Peyer's patch (tissue), 4 donors: ENCODE measurements at regions not wholly inside any gene's neighbourhood (a gene's known extent, or its start where the extent isn't known, plus 50 kb on each side); places are given as distances from the start of the nearest gene placed in this dataset.

Source experiments
- DNase-seq, 3 donors: peaks; one replicate each; pipeline ENCODE4 v3.0.0-alpha.2; 2017 to 2019
- H3K27ac ChIP-seq, 4 donors: fragments of 200-600 bp; sonication (generic); one replicate each; pipeline ENCODE4 v1.5.1; 2016 to 2019
- H3K27me3 ChIP-seq, 2 donors: fragments of 200-600 bp; sonication (generic); one replicate each; pipeline ENCODE4 v1.5.1; 2019
- H3K36me3 ChIP-seq, 3 donors: fragments of 200-600 bp; sonication (generic); one replicate each; pipeline ENCODE4 v1.5.1; 2016 to 2019
- H3K4me1 ChIP-seq, 4 donors: fragments of 200-600 bp; sonication (generic); one replicate each; pipeline ENCODE4 v1.5.1; 2016 to 2019
- H3K4me3 ChIP-seq, 4 donors: fragments of 200-600 bp; sonication (generic); 1 replicate in 3 of 4; 2 replicates in 1 of 4; pipeline ENCODE4 v1.5.1; 2016 to 2019; ENCODE audit warnings: mild to moderate bottlenecking in 1 of 4
- H3K9me3 ChIP-seq, 4 donors: fragments of 200-600 bp; sonication (generic); one replicate each; pipeline ENCODE4 v1.5.1; 2016 to 2019; ENCODE audit warnings: mild to moderate bottlenecking in 1 of 4
- POLR2A ChIP-seq, 2 donors: fragments of 450-650 bp; IDR thresholded peaks; one replicate each; pipeline ENCODE4 v1.5.1; 2017; ENCODE audit warnings: antibody characterized with exemption in 2 of 2, mild to moderate bottlenecking in 2 of 2, moderate library complexity in 2 of 2
- TF ChIP-seq, protein P1 (sequence below), 6 experiments: fragments of 450-650 bp in 4 of 6; fragments of 200-600 bp in 2 of 6; sonication (generic) in 1 of 6; IDR thresholded peaks; one replicate each; pipeline ENCODE4 v1.5.1; 2017 to 2019; ENCODE audit warnings: antibody characterized with exemption in 6 of 6, mild to moderate bottlenecking in 3 of 6, moderate library complexity in 1 of 6

DNA sequence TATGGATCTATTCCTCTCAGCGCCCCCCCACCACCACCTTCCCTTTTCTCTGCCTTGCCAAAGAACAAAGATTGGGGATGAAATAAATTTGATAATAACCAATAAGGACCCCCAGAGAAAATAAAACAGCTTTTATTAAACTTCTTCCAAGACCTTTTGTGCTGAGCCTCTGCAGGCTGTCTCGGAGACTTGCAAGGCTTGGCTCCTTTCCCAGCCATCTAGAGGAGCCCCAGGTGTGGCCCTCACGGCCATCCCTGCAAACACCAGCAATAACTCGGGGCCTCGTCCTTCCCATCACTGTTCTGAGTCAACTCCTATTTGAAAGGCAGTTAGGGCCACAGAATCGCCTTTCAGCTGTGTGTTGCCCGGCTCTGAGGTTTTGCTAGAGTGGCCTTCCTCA lies 51.2 kb upstream of the LMO1 start:
- Histone ChIP-seq H3K27me3 (no peaks in the 10 kb centered on the region), H3K27ac (no peak overlapping the region), H3K4me1 (no peaks in the 10 kb centered on the region), H3K36me3 (no peaks in the 10 kb centered on the region), H3K9me3 (no peaks in the 10 kb centered on the region), H3K4me3 (no peak overlapping the region)
- no peak for DNase-seq
- no peak for TF ChIP-seq POLR2A (IDR thresholded peaks at IDR 0.05)
- TF ChIP-seq, protein P1, sequence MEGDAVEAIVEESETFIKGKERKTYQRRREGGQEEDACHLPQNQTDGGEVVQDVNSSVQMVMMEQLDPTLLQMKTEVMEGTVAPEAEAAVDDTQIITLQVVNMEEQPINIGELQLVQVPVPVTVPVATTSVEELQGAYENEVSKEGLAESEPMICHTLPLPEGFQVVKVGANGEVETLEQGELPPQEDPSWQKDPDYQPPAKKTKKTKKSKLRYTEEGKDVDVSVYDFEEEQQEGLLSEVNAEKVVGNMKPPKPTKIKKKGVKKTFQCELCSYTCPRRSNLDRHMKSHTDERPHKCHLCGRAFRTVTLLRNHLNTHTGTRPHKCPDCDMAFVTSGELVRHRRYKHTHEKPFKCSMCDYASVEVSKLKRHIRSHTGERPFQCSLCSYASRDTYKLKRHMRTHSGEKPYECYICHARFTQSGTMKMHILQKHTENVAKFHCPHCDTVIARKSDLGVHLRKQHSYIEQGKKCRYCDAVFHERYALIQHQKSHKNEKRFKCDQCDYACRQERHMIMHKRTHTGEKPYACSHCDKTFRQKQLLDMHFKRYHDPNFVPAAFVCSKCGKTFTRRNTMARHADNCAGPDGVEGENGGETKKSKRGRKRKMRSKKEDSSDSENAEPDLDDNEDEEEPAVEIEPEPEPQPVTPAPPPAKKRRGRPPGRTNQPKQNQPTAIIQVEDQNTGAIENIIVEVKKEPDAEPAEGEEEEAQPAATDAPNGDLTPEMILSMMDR (IDR thresholded peaks at IDR 0.05) = no peak

DNA sequence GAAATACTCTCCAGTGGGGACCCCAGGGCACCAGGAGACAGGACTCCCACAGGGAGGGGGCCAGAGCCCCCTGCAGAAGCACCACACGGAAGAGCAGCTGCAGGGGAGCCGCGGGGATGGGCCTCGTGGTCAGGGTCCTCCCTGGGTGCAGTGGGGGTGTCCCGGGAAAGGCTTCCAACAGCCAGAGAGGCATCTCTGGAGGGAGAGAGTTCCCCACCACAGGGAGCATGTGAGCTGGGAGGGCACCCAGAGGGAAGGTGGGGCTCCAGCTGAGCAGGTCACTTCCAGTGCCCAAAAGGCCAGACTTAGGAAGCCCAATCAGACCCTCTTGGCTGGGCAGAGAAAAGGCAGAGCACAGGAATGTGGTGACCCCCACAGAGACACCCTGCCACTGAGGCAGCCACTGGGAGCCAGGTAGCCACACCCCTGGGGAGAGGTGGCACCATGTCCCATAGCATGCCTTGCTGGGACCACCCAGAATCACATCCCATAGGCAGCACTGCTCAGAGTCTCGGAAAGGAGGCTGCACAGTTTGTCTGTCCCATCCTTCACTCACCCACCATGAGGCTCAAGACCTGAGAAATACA lies 49.9 kb upstream of the LMO1 start:
- H3K27me3 ChIP-seq = no peaks in the 10 kb centered on the region
- no peaks in the 10 kb centered on the region for H3K9me3 ChIP-seq
- no peaks in the 10 kb centered on the region for H3K36me3 ChIP-seq
- H3K27ac ChIP-seq = no peak overlapping the region
- no peaks in the 10 kb centered on the region for H3K4me1 ChIP-seq
- DNase-seq = peak in 1 of 3 donors; percentile 38
- TF ChIP-seq, protein P1 (IDR thresholded peaks at IDR 0.05) = no peak
- TF ChIP-seq POLR2A (IDR thresholded peaks at IDR 0.05) = no peak
- no peak overlapping the region for H3K4me3 ChIP-seq
